Gastroesophageal sphincter (tissue), 4 donors: ENCODE measurements at regions not wholly inside any gene's neighbourhood (a gene's known extent, or its start where the extent isn't known, plus 50 kb on each side); places are given as distances from the start of the nearest gene placed in this dataset.

Experiments
- ATAC-seq: fragments of 150-250 bp; one replicate; pipeline ENCODE4 v1.9.1; 2016; ENCODE audit warnings: mild to moderate bottlenecking, moderate library complexity
- H3K27ac ChIP-seq, 4 donors: fragments of 200-600 bp; sonication (generic) in 3 of 4; 1 replicate in 3 of 4; 2 replicates in 1 of 4; pipeline ENCODE4 v1.5.1; 2016 to 2019
- H3K27me3 ChIP-seq: fragments of 200-600 bp; sonication (generic); one replicate; pipeline ENCODE4 v1.5.1; 2019
- H3K36me3 ChIP-seq, 2 donors: fragments of 200-600 bp; sonication (generic); one replicate each; pipeline ENCODE4 v1.5.1; 2019; ENCODE audit warnings: control low read depth in 1 of 2
- H3K4me1 ChIP-seq, 3 donors: fragments of 200-600 bp; sonication (generic); 1 replicate in 2 of 3; 2 replicates in 1 of 3; pipeline ENCODE4 v1.5.1; 2016 to 2019; ENCODE audit warnings: control low read depth in 2 of 3
- H3K4me3 ChIP-seq, 2 donors: fragments of 200-600 bp; sonication (generic); one replicate each; pipeline ENCODE4 v1.5.1; 2019; ENCODE audit warnings: mild to moderate bottlenecking in 1 of 2, moderate library complexity in 1 of 2
- H3K9me3 ChIP-seq, 3 donors: fragments of 200-600 bp; sonication (generic); one replicate each; pipeline ENCODE4 v1.5.1; 2017 to 2019; ENCODE audit warnings: control low read depth in 2 of 3
- EP300 ChIP-seq: sonication (generic); formaldehyde crosslinking; IDR thresholded peaks from one replicate; pipeline ENCODE4 v1.6.1; 2017; ENCODE audit warnings: antibody characterized with exemption, mild to moderate bottlenecking
- POLR2A ChIP-seq, 2 donors: fragments of 450-650 bp; IDR thresholded peaks; one replicate each; pipeline ENCODE4 v1.6.1; 2017; ENCODE audit warnings: antibody characterized with exemption in 2 of 2, mild to moderate bottlenecking in 2 of 2, moderate library complexity in 1 of 2
- POLR2AphosphoS5 ChIP-seq: sonication (generic); formaldehyde crosslinking; IDR thresholded peaks from one replicate; pipeline ENCODE4 v1.6.1; 2017; ENCODE audit warnings: antibody characterized with exemption
- WGBS, 2 donors: methylation state at CpG; one replicate each; pipeline ENCODE4 v1.1.5; 2018; ENCODE audit warnings: low coverage in 1 of 2; 5-methylcytosine and 5-hydroxymethylcytosine counted together
- TF ChIP-seq, protein P1 (sequence below), 4 experiments: fragments of 200-600 bp in 2 of 4; fragments of 450-650 bp in 2 of 4; sonication (generic) in 1 of 4; IDR thresholded peaks; one replicate each; pipeline ENCODE4 v1.5.1; 2017 to 2019; ENCODE audit warnings: antibody characterized with exemption in 4 of 4, mild to moderate bottlenecking in 2 of 4, moderate library complexity in 2 of 4

DNA sequence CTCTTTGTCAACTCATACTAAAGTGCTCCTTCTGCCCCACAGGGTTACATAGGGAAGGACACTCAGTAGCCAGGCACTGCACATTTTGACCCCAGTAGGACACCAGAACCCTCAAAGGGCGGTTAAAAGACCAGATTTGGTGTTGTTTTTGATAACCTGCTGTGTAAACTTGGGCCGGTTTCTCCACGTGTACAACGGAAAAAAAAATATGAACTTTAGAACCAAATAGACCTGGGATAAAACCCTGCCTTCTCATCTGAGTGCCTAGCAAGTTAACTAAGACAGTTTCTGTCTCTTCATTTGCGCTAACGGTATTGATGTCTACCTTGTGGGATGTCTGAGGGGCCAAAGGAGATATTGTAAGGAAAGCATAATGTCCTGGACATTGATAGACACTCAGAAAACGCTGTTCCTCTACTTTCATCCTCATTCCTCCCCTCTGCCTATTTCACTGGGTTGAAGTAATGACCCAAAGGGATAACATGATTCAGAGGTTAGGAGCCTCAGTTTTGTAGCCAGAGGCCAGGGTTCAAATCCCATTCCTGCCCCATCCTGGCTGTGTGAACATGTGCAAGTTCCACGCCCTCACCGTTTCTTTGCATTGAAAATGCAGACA is 155.9 kb upstream of the LPP start:
- 93 to 96% methylated on average over 8 to 9 of the region's 9 CpGs for WGBS, 2 donors

DNA sequence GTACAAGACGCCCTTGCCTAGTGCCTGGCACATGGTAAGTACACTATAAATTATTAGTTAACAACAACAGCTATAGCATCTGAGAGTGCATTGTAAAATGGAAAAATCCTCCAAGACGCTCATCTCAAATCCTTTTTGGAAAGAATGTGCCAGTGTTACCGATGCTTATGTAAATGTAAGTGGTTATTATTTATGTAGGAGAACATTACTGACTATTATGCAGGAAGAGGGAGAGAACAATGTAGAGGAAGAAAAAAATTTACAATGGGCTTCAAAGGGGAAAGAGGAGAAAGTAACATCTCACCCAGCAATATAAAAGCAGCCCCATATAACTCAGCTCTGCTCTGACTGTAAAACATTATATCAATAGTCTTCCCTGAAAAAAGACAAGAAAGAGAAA is 155.3 kb upstream of the LPP start:
- Histone ChIP-seq H3K27me3 (no peaks in the 10 kb centered on the region), H3K4me1 (peaks cover 0 to 3% (median 0%) of the 10 kb centered on the region in 3 donors), H3K9me3 (no peaks in the 10 kb centered on the region), H3K4me3 (no peak overlapping the region), H3K27ac (no peak overlapping the region), H3K36me3 (no peaks in the 10 kb centered on the region)
- 80 to 86% methylated on average over 1 to 3 of the region's 3 CpGs for WGBS, 2 donors
- no peak for ATAC-seq
- TF ChIP-seq EP300 = no peak
- TF ChIP-seq, protein P1, sequence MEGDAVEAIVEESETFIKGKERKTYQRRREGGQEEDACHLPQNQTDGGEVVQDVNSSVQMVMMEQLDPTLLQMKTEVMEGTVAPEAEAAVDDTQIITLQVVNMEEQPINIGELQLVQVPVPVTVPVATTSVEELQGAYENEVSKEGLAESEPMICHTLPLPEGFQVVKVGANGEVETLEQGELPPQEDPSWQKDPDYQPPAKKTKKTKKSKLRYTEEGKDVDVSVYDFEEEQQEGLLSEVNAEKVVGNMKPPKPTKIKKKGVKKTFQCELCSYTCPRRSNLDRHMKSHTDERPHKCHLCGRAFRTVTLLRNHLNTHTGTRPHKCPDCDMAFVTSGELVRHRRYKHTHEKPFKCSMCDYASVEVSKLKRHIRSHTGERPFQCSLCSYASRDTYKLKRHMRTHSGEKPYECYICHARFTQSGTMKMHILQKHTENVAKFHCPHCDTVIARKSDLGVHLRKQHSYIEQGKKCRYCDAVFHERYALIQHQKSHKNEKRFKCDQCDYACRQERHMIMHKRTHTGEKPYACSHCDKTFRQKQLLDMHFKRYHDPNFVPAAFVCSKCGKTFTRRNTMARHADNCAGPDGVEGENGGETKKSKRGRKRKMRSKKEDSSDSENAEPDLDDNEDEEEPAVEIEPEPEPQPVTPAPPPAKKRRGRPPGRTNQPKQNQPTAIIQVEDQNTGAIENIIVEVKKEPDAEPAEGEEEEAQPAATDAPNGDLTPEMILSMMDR (IDR thresholded peaks at IDR 0.05) = no peak
- TF ChIP-seq POLR2A (IDR thresholded peaks at IDR 0.05) = no peak
- TF ChIP-seq POLR2AphosphoS5 = no peak

More for the DNA sequence above, 155.9 kb upstream of the LPP start:
- H3K4me1 ChIP-seq = peaks cover 0 to 3% (median 0%) of the 10 kb centered on the region in 3 donors
- no peaks in the 10 kb centered on the region for H3K36me3 ChIP-seq
- no peaks in the 10 kb centered on the region for H3K9me3 ChIP-seq
- TF ChIP-seq, protein P1 (IDR thresholded peaks at IDR 0.05) = no peak
- TF ChIP-seq EP300 (no peak), POLR2A (IDR thresholded peaks at IDR 0.05) (no peak), POLR2AphosphoS5 (no peak)
- H3K27me3 ChIP-seq = no peaks in the 10 kb centered on the region
- ATAC-seq = no peak
- H3K4me3 ChIP-seq = no peak overlapping the region
- H3K27ac ChIP-seq = no peak overlapping the region

DNA sequence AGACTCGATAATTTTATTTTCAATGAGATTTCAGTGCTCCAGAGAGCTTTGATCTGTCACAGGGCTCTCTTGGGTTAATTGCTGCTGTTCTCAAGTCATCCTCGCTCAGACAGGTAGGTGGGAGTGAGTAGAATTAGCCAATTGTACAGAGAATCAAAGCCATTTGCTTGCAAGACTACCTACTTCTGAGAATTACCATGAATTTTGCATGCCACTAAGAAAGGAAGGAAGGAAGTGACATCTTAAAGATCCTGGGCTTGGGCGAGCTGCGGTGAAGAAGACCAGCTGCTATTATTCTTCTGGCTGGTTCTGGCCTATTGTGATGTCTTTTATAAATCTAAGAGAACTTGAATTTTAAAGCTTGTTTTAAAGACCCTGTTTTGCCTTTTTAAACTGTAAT is 154.1 kb upstream of the LPP start:
- no peak for ATAC-seq
- TF ChIP-seq EP300 (no peak), POLR2A (IDR thresholded peaks at IDR 0.05) (no peak), POLR2AphosphoS5 (no peak)
- TF ChIP-seq, protein P1 (IDR thresholded peaks at IDR 0.05) = no peak
- Histone ChIP-seq H3K36me3 (no peaks in the 10 kb centered on the region), H3K4me3 (no peak overlapping the region), H3K9me3 (no peaks in the 10 kb centered on the region), H3K27ac (no peak overlapping the region), H3K4me1 (peaks cover 0 to 3% (median 0%) of the 10 kb centered on the region in 3 donors), H3K27me3 (no peaks in the 10 kb centered on the region)
- 66 to 94% methylated on average over 2 to 4 of the region's 4 CpGs for whole genome bisulfite sequencing, 2 donors

DNA sequence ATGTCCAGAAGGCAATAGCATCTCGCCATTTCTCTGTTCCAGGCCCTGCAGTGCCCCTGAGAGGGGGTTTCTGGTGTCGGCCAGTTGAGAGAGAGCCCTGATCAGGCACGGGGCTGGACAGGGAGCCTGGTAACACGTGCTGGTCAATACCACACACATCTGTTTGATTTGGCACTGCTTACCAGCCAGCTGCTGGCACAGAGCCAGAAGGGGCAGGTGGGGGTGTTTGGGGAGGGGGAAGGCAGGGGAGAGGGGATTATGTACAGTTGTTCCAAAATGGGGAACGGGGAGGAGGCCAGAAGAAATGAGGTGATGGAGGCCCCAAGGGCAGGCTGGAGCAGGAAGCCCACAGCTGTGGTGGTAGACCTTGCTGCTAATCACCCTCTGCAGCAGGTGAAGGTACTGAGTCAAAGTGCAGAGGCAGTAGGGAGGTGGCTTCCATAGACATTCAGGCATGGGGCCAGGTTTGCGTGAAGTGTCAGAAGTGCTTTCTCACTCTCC is 153.5 kb upstream of the LPP start:
- Histone ChIP-seq H3K27ac (no peak overlapping the region), H3K27me3 (no peaks in the 10 kb centered on the region), H3K4me3 (no peak overlapping the region), H3K36me3 (no peaks in the 10 kb centered on the region), H3K4me1 (peaks cover 0 to 3% (median 0%) of the 10 kb centered on the region in 3 donors), H3K9me3 (no peaks in the 10 kb centered on the region)
- peak; percentile 30 for ATAC-seq
- 49 to 73% methylated on average over 4 to 6 of the region's 6 CpGs for WGBS, 2 donors
- TF ChIP-seq EP300 (no peak), POLR2A (IDR thresholded peaks at IDR 0.05) (no peak)
- TF ChIP-seq, protein P1 (IDR thresholded peaks at IDR 0.05) = no peak

DNA sequence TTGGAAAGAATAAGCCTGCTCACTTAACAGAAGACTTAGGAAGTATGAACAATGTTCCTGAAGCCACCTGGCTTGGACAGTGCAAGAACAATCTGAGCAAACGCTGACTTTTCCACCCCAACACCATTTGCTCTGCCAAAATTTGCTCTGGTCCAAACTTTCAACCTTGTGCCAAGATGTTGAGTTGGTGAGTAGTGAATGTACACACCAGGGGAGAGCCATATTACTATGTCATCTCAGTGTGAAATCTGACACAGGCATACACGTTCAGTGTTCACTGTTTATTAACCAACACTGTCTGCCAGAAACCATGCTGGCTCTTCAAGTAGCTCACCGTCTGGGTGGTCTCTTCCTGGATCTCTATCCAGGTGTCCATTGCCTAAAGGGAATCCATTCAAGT is 152.9 kb upstream of the LPP start:
- TF ChIP-seq, protein P1 (IDR thresholded peaks at IDR 0.05) = no peak
- TF ChIP-seq POLR2A (IDR thresholded peaks at IDR 0.05) = no peak
- TF ChIP-seq EP300 = no peak
- TF ChIP-seq POLR2AphosphoS5 = no peak
- Histone ChIP-seq H3K36me3 (no peaks in the 10 kb centered on the region), H3K27ac (no peak overlapping the region), H3K4me3 (no peak overlapping the region), H3K9me3 (no peaks in the 10 kb centered on the region), H3K27me3 (no peaks in the 10 kb centered on the region), H3K4me1 (peaks cover 0 to 3% (median 0%) of the 10 kb centered on the region in 3 donors)
- ATAC-seq = no peak
- WGBS, 2 donors = 50% methylated on average over 2 to 3 of the region's 3 CpGs
